Tongue (tissue), 1 donor: ENCODE measurements at regions not wholly inside any gene's neighbourhood (a gene's known extent, or its start where the extent isn't known, plus 50 kb on each side); places are given as distances from the start of the nearest gene placed in this dataset.
"Not testable (repeated sequence)": the region's sequence is repeated elsewhere in the genome, so short reads cannot be mapped to it uniquely, and the experiment has no call there.

Experiments
- DNase-seq: peaks from one replicate; pipeline ENCODE4 v3.0.0-alpha.2; 2015

GRCh38 chrX:106363214-106363613, 195.1 kb downstream of the PWWP3B start:
- no peak for DNase-seq

- DNase-seq: no peak
Observed at GRCh38 chrX:106378616-106379015, 210.5 kb downstream of the PWWP3B start.

GRCh38 chrX:106391284-106391911, 220.4 kb upstream of the RADX start:
- DNase-seq: peak; percentile 37

- no peak for DNase-seq
Observed at GRCh38 chrX:106392346-106392745, 219.4 kb upstream of the RADX start.

GRCh38 chrX:106397788-106398538, 213.8 kb upstream of the RADX start:
- peak; percentile 30 for DNase-seq

- DNase-seq: no peak
Observed at GRCh38 chrX:106401965-106402559, 209.7 kb upstream of the RADX start.

- no peak for DNase-seq
Observed at GRCh38 chrX:106404512-106404911, 207.3 kb upstream of the RADX start.

- DNase-seq: peak; percentile 50
Observed at GRCh38 chrX:106415276-106415895, 196.4 kb upstream of the RADX start.

GRCh38 chrX:106436691-106437090, 175.1 kb upstream of the RADX start:
- DNase-seq: peak; percentile 73

- peak; percentile 17 for DNase-seq
Observed at GRCh38 chrX:106437407-106437806, 174.4 kb upstream of the RADX start.

GRCh38 chrX:106450405-106450804, 161.4 kb upstream of the RADX start:
- no peak for DNase-seq

- no peak for DNase-seq
Observed at GRCh38 chrX:106451933-106452332, 159.8 kb upstream of the RADX start.

GRCh38 chrX:106454991-106455390, 156.8 kb upstream of the RADX start:
- no peak for DNase-seq

- no peak for DNase-seq
Observed at GRCh38 chrX:106457802-106458201, 154.0 kb upstream of the RADX start.

- no peak for DNase-seq
Observed at GRCh38 chrX:106467422-106467821, 144.4 kb upstream of the RADX start.

GRCh38 chrX:106467943-106468342, 143.8 kb upstream of the RADX start:
- DNase-seq: no peak

GRCh38 chrX:106468433-106468832, 143.3 kb upstream of the RADX start:
- DNase-seq: no peak

- no peak for DNase-seq
Observed at GRCh38 chrX:106479920-106480319, 131.9 kb upstream of the RADX start.

GRCh38 chrX:106481341-106481740, 130.4 kb upstream of the RADX start:
- DNase-seq: peak; percentile 64

GRCh38 chrX:106484233-106484632, 127.5 kb upstream of the RADX start:
- no peak for DNase-seq

- DNase-seq: not testable (repeated sequence)
Observed at GRCh38 chrX:106493210-106493816, 118.5 kb upstream of the RADX start.

- DNase-seq: no peak
Observed at GRCh38 chrX:106499473-106499872, 112.3 kb upstream of the RADX start.
